ENCODE measurements at regions not wholly inside any gene's neighbourhood (a gene's known extent, or its start where the extent isn't known, plus 50 kb on each side); places are given as distances from the start of the nearest gene placed in this dataset.

- no peak for ATAC-seq
- Mint-ChIP-seq H3K4me1 (no peaks in the 10 kb centered on the region), H3K36me3 (ENCODE audit: low read depth) (no peaks in the 10 kb centered on the region), H3K27ac (no peak overlapping the region), H3K9me3 (no peaks in the 10 kb centered on the region), H3K4me3 (no peak overlapping the region), H3K27me3 (peaks cover 2% of the 10 kb centered on the region)
- DNase-seq: no peak
Observed at GRCh38 chr20:48571949-48572847, 255.6 kb downstream of the PREX1 start.

- Mint-ChIP-seq H3K27me3 (no peaks in the 10 kb centered on the region), H3K9me3 (no peaks in the 10 kb centered on the region), H3K4me3 (no peak overlapping the region), H3K4me1 (no peaks in the 10 kb centered on the region), H3K27ac (no peak overlapping the region), H3K36me3 (ENCODE audit: low read depth) (no peaks in the 10 kb centered on the region)
- DNase-seq (no peak), ATAC-seq (no peak)
Observed at GRCh38 chr20:48569679-48570078, 258.1 kb downstream of the PREX1 start.

GRCh38 chr20:48568520-48568919 lies 259.3 kb downstream of the PREX1 start:
- H3K4me1 Mint-ChIP-seq: no peaks in the 10 kb centered on the region
- H3K4me3 Mint-ChIP-seq: no peak overlapping the region
- H3K36me3 Mint-ChIP-seq (ENCODE audit: low read depth): no peaks in the 10 kb centered on the region
- H3K27ac Mint-ChIP-seq: no peak overlapping the region
- no peak for ATAC-seq
- H3K27me3 Mint-ChIP-seq: no peaks in the 10 kb centered on the region
- DNase-seq: no peak
- no peaks in the 10 kb centered on the region for H3K9me3 Mint-ChIP-seq

- Mint-ChIP-seq H3K4me1 (no peaks in the 10 kb centered on the region), H3K27me3 (no peaks in the 10 kb centered on the region), H3K9me3 (no peaks in the 10 kb centered on the region)
Observed at GRCh38 chr20:48567145-48567544, 260.7 kb downstream of the PREX1 start.

GRCh38 chr20:48564982-48565539 lies 262.7 kb downstream of the PREX1 start:
- ATAC-seq (no peak), DNase-seq (no peak)
- Mint-ChIP-seq H3K9me3 (no peaks in the 10 kb centered on the region), H3K4me3 (no peak overlapping the region), H3K4me1 (no peaks in the 10 kb centered on the region), H3K36me3 (ENCODE audit: low read depth) (no peaks in the 10 kb centered on the region), H3K27me3 (no peaks in the 10 kb centered on the region), H3K27ac (no peak overlapping the region)

More at GRCh38 chr20:48567145-48567544, 260.7 kb downstream of the PREX1 start:
- no peaks in the 10 kb centered on the region for H3K36me3 Mint-ChIP-seq (ENCODE audit: low read depth)
- no peak overlapping the region for H3K27ac Mint-ChIP-seq
- H3K4me3 Mint-ChIP-seq: no peak overlapping the region
- ATAC-seq: no peak
- no peak for DNase-seq

- no peaks in the 10 kb centered on the region for H3K9me3 Mint-ChIP-seq
- no peaks in the 10 kb centered on the region for H3K36me3 Mint-ChIP-seq (ENCODE audit: low read depth)
- H3K4me1 Mint-ChIP-seq: no peaks in the 10 kb centered on the region
- DNase-seq (no peak), ATAC-seq (no peak)
- no peak overlapping the region for H3K4me3 Mint-ChIP-seq
- peaks cover 3% of the 10 kb centered on the region for H3K27me3 Mint-ChIP-seq
- no peak overlapping the region for H3K27ac Mint-ChIP-seq
Observed at GRCh38 chr20:48563191-48563870, 264.5 kb downstream of the PREX1 start.

- Mint-ChIP-seq H3K27ac (no peak overlapping the region), H3K4me3 (no peak overlapping the region), H3K4me1 (no peaks in the 10 kb centered on the region), H3K9me3 (no peaks in the 10 kb centered on the region), H3K27me3 (peaks cover 3% of the 10 kb centered on the region), H3K36me3 (ENCODE audit: low read depth) (no peaks in the 10 kb centered on the region)
- DNase-seq: no peak
- ATAC-seq: no peak
Observed at GRCh38 chr20:48562586-48563116, 265.1 kb downstream of the PREX1 start.

- no peak for ATAC-seq
- no peak overlapping the region for H3K27ac Mint-ChIP-seq
- no peak overlapping the region for H3K4me3 Mint-ChIP-seq
Observed at GRCh38 chr20:48558906-48559305, 268.9 kb downstream of the PREX1 start.

GRCh38 chr20:48557380-48557779 lies 270.4 kb downstream of the PREX1 start:
- ATAC-seq (no peak), DNase-seq (no peak)
- H3K4me3 Mint-ChIP-seq: no peak overlapping the region
- H3K36me3 Mint-ChIP-seq (ENCODE audit: low read depth): no peaks in the 10 kb centered on the region
- H3K4me1 Mint-ChIP-seq: no peaks in the 10 kb centered on the region
- no peaks in the 10 kb centered on the region for H3K9me3 Mint-ChIP-seq
- peaks cover 7% of the 10 kb centered on the region for H3K27me3 Mint-ChIP-seq
- no peak overlapping the region for H3K27ac Mint-ChIP-seq

More at GRCh38 chr20:48558906-48559305, 268.9 kb downstream of the PREX1 start:
- H3K4me1 Mint-ChIP-seq: no peaks in the 10 kb centered on the region
- DNase-seq: no peak
- no peaks in the 10 kb centered on the region for H3K9me3 Mint-ChIP-seq
- peaks cover 5% of the 10 kb centered on the region for H3K27me3 Mint-ChIP-seq
- no peaks in the 10 kb centered on the region for H3K36me3 Mint-ChIP-seq (ENCODE audit: low read depth)

- no peak overlapping the region for H3K27ac Mint-ChIP-seq
- no peaks in the 10 kb centered on the region for H3K4me1 Mint-ChIP-seq
- ATAC-seq (no peak), DNase-seq (no peak)
- no peaks in the 10 kb centered on the region for H3K36me3 Mint-ChIP-seq (ENCODE audit: low read depth)
- no peak overlapping the region for H3K4me3 Mint-ChIP-seq
- H3K27me3 Mint-ChIP-seq: peaks cover 7% of the 10 kb centered on the region
- no peaks in the 10 kb centered on the region for H3K9me3 Mint-ChIP-seq
Observed at GRCh38 chr20:48556956-48557355, 270.8 kb downstream of the PREX1 start.

GRCh38 chr20:48552550-48552949 lies 275.2 kb downstream of the PREX1 start:
- Mint-ChIP-seq H3K27ac (no peak overlapping the region), H3K4me1 (no peaks in the 10 kb centered on the region), H3K9me3 (no peaks in the 10 kb centered on the region), H3K27me3 (peaks cover 4% of the 10 kb centered on the region), H3K36me3 (ENCODE audit: low read depth) (no peaks in the 10 kb centered on the region), H3K4me3 (no peak overlapping the region)
- ATAC-seq (no peak), DNase-seq (no peak)

- Mint-ChIP-seq H3K9me3 (no peaks in the 10 kb centered on the region), H3K27ac (no peak overlapping the region), H3K4me1 (no peaks in the 10 kb centered on the region), H3K36me3 (ENCODE audit: low read depth) (no peaks in the 10 kb centered on the region), H3K4me3 (no peak overlapping the region), H3K27me3 (peaks cover 4% of the 10 kb centered on the region)
- DNase-seq: no peak
- ATAC-seq: peak; percentile 42
Observed at GRCh38 chr20:48550814-48551213, 277.0 kb downstream of the PREX1 start.

- H3K36me3 Mint-ChIP-seq (ENCODE audit: low read depth): no peaks in the 10 kb centered on the region
- DNase-seq (no peak), ATAC-seq (no peak)
- no peak overlapping the region for H3K4me3 Mint-ChIP-seq
- H3K4me1 Mint-ChIP-seq: no peaks in the 10 kb centered on the region
- no peaks in the 10 kb centered on the region for H3K9me3 Mint-ChIP-seq
- H3K27ac Mint-ChIP-seq: no peak overlapping the region
- peaks cover 14% of the 10 kb centered on the region for H3K27me3 Mint-ChIP-seq
Observed at GRCh38 chr20:48547664-48548063, 280.1 kb downstream of the PREX1 start.

- Mint-ChIP-seq H3K36me3 (ENCODE audit: low read depth) (no peaks in the 10 kb centered on the region), H3K27me3 (peaks cover 27% of the 10 kb centered on the region), H3K4me3 (no peak overlapping the region), H3K27ac (no peak overlapping the region), H3K4me1 (no peaks in the 10 kb centered on the region), H3K9me3 (no peaks in the 10 kb centered on the region)
- no peak for DNase-seq
- ATAC-seq: no peak
Observed at GRCh38 chr20:48544402-48545339, 283.1 kb downstream of the PREX1 start.
